T1000 (cell line): ENCODE measurements at regions not wholly inside any gene's neighbourhood (a gene's known extent, or its start where the extent isn't known, plus 50 kb on each side); places are given as distances from the start of the nearest gene placed in this dataset.
A peak's percentile ranks its signal among the peaks of the same experiment; 100 is the strongest.
"Not testable (repeated sequence)": the region's sequence is repeated elsewhere in the genome, so short reads cannot be mapped to it uniquely, and the experiment has no call there.

Experiments
- DNase-seq: peaks from one replicate; lab custom pipeline; 2025; ENCODE audit warnings: mixed read lengths; lab: John Stamatoyannopoulos, UW

DNA sequence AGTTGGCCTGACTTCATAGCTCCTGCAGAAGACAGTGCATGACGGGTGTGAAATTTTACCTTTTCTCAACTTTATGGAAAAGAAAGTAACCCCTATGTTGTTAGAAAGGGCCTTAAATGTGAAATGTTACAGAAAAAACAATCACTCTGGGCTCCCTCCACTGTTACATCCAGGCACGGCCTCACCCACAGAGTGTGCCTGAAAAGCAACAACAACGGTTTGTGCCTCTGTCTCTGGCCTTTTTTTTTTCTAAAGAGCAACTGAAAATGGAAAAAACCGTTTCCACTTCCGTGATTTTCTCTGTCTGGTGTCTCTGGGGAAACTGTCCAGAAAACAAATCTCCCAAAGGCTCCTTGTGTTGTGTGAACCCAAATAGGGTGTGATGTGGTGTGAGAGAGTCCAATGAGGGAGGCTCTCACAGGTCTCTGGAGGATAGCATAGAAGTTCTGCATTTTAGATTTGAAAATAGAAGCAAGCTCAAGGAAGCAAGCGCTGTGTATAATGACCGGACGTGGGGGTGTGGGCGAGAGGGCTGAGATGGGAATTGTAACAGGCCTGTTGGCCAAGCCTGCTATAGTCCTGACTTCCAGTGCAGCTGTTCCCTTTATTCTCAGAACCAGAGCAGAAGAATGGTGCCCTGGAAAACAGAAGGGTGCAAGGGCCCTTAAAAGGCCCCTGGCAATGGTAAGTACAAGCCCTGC is 221.8 kb upstream of the TUT7 start:
- no peak for DNase-seq

- DNase-seq: no peak
Observed at GRCh38 chr9:86575137-86575536, 220.9 kb upstream of the TUT7 start.

GRCh38 chr9:86573886-86574285 is 219.7 kb upstream of the TUT7 start:
- no peak for DNase-seq

- DNase-seq: no peak
Observed at GRCh38 chr9:86572904-86573303, 218.7 kb upstream of the TUT7 start.

GRCh38 chr9:86565603-86566002 is 211.4 kb upstream of the TUT7 start:
- not testable (repeated sequence) for DNase-seq

DNA sequence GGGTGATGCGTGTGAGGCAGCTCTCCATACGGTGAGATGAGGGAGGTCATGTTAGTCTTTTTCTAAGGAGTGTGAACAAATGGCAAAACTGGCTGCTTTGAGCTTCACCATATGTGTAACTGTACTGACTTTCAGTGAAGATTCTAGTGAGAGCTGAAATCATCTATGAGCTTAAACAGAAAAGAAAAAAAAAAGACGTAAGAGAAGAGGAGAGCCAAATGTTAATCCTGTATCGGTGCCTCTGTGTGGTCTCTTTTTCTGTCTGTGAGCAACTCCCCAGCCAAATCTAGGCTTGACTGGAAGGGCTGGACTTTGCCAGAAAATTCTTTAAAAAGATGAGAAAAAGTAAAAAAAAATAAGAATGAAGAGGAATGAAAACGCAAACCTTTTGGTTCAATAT is 209.7 kb upstream of the TUT7 start:
- DNase-seq: no peak

- no peak for DNase-seq
Observed at GRCh38 chr9:86563350-86563749, 209.1 kb upstream of the TUT7 start.

- DNase-seq: no peak
Observed at GRCh38 chr9:86562691-86563090, 208.5 kb upstream of the TUT7 start.

DNA sequence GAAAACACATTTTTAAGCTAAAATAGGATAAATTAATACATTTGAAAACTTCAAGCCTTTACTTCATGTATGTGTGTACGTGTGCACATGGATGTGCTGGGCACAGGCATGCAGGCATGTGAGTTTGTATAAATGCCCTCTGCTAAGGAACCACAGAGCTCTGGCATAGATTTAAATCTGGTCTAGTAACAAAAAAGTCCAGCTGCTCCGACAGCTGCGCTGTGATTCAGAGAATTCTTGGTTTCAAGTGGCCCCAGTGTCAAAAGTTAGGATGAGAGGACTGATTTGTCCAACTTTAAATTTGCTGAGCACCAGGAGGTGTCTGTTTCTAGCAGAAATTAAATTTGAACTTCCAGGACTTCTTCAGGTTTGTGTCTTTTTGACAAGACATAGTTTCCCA is 203.7 kb upstream of the TUT7 start:
- no peak for DNase-seq

- DNase-seq: peak; percentile 71
Observed at GRCh38 chr9:86557063-86557766, 203.0 kb upstream of the TUT7 start.

- DNase-seq: no peak
Observed at GRCh38 chr9:86555661-86556060, 201.5 kb upstream of the TUT7 start.

DNA sequence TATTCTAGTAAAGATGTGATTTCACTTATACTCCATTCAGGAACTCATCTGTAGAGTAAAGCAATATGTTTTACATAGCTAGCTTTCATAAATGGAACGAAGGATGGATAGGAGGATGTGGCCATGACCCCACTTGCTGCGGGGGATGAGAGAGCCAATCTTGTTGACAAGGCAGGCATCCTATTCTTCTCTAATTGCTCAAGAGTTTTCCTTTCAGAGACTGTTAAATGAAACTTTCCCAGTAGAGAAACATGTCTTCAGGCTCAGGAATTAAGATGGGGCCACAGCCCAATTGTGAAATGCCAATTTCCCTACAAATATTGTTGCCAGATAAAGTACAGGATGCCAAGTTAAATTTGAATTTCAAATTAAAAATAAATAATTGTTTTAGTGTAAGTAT is 196.2 kb upstream of the TUT7 start:
- no peak for DNase-seq

GRCh38 chr9:86549920-86550319 is 195.7 kb upstream of the TUT7 start:
- no peak for DNase-seq

DNA sequence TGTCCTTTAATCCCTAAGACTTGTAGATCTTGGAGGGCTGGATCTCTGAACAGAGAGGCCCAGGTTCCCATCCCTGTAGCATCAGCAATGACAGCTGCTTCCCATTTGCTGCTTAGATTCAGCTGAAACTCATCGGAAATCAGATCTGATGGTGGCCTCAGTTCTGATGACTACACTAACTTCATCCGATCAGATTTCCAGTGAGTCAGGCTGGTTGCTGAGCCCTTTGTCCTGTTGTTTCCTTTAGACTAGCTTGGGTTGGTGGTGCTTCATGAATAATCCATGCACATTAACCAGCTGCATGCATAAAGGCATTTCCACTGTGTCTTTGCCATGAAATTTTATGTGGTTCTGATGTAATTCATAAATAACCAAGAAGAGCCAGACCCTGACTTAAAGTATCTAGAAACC is 195.2 kb upstream of the TUT7 start:
- DNase-seq: peak; percentile 3

DNA sequence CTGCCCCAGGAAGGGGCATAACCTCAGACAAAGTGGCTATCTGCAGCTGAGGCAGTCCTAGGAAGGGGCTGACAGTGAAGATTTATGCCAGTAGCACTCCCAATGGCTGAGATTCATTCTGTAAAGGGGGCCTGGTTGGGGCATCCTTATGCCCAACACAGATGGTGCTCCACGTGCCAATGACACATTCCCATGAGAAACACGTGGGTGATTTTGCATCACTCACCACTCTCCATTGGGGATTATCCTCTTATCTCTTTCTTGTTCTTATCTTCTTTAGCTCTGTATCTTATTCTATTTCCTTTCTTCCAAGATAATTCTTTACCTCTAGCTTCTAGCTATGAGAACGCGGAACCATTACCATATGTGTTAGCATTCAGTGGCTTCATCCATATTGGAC is 194.0 kb upstream of the TUT7 start:
- no peak for DNase-seq

DNA sequence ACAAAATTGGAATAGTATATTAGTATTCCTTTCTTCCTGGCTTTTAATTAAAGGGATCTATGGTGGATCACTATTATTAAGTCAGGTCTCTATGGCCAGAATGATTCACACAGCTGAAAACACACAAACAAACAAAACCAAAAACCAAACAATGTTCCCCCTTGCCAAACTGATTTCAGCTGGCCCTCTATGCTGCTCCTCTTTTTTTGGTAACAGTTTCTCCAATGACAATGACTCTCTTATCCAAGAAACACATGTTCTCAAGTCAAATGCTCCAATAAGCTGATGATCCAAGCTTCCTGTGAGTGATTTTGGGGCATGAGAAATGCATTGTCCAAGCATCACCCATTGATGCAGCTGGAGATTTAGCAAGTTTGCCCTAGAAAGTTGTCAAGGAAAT is 193.4 kb upstream of the TUT7 start:
- DNase-seq: no peak

DNA sequence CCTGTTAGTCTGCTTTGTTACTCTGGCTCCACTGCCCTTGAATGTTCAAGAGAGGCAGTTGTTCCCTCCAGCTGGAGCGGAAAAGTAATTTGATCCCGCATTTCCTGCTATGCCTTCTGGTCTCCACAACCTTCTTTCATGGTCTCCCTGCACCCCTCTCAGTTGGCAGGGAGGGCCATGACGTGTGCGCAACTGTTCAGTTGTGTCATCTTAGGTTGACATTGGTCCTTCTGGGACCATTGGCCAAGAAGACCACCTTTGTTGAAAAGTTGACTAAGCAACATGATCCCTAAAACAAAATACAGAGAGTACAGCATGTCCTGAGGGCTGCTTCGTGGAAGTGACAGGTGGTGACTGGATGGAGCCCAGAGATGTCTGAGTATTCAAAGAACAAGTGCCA is 192.5 kb upstream of the TUT7 start:
- no peak for DNase-seq

DNA sequence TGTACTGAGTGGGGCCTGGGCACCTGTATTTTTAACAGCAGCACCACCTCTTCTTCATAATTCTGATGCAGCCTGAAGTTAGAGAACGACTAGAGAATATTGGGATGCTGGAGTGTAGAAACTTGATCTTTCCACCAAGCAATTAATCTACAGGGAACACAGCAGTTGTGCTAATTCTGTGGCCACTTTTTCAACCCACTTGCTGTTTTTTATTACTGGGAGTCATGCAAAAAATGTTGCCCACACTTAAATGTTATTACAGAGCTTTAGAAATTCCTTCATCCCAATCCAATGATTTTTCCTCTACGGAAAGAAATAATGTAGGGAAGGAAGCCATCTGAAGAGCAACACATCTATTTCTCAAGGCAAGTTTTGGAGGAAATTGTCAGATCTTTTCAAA is 190.9 kb upstream of the TUT7 start:
- DNase-seq: no peak

- DNase-seq: no peak
Observed at GRCh38 chr9:86541014-86541570, 186.9 kb upstream of the TUT7 start.

DNA sequence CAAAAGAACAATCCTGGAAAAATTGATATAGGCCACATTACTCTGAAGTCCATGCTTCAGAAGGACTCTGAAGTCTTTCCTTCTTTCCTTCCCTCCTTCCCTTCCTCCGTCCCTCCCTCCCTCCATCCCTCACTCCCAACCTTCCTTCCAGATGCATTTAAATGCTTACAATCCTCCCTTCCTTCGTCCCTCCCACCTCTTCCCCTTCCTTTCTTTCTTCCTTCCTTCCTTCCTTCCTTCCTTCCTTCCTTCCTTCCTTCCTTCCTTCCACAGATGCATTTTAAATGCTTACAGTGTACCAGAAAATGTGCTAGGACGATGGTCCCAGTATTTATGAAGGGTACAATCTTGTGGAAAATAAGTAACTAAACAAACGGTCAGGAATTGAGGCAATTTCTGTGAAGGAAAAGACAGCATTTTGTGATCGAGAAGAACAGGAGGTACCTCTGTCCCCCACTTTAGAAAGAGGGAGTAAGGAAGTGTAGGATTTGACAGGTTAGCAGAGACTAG is 181.3 kb upstream of the TUT7 start:
- no peak for DNase-seq

GRCh38 chr9:86534572-86535258 is 180.5 kb upstream of the TUT7 start:
- no peak for DNase-seq

DNA sequence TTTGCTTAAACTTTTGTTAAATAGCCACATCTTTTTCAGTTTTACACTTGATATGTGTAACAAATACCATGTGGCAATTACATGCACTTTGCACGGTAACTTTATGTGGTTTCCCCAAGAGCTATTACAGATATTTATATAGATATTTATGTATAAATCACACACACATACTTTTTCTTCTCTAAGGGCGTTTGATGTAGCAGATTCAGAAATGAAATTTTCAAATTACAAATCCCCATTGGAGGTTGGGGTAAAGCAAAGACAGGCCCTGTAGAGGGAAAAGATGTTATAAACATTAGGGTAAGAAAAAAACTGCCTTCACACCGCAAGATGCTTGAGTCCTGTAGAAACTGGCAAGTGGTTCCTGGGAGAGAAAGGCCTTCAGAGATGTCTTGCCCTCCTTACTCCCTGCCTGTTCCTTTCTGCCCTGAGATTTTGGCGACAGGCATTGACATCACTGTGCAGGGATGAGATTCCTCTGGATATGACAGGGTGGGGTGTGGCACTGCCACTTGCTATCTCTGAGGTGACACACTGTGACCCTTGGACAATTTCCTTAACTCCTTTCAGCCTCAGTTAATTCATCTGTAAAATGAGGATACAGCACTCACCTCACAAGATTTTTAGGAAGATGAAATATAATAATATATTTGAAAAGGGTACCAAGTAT is 177.9 kb upstream of the TUT7 start:
- DNase-seq: no peak
